Endothelial cell of umbilical vein (primary cell): ENCODE measurements at regions not wholly inside any gene's neighbourhood (a gene's known extent, or its start where the extent isn't known, plus 50 kb on each side); places are given as distances from the start of the nearest gene placed in this dataset.

Experiments used
- BruUV-seq: library from RNA; stranded (reverse); fragments of 400-500 nt; replicated peaks from 2 replicates; lab custom pipeline; 2021; lab: Mats Ljungman, UMichigan
- CTCF ChIA-PET: fragments of 300-600, 350-600 bp; sonication (Branson Sonifier 250); formaldehyde crosslinking; loops from one replicate; lab custom pipeline; 2021; ENCODE audit warnings: antibody characterized with exemption, inconsistent platforms; lab: Charles Lee
- POLR2A ChIA-PET: fragments of 300-600, 350-600 bp; sonication (Branson Sonifier 250); formaldehyde crosslinking; loops from one replicate; lab custom pipeline; 2021; ENCODE audit warnings: antibody characterized with exemption, inconsistent platforms; lab: Charles Lee
- DNase-seq: peaks from one replicate; pipeline ENCODE4 v3.0.0-alpha.2; 2011; ENCODE audit warnings: low read depth, low spot score
- FAIRE-seq: peaks from 2 replicates; lab custom pipeline; 2011; peaks lifted over from hg19 to GRCh38; lab: Jason Lieb, UNC
- H2AFZ ChIP-seq: 2 replicates; pipeline ENCODE4 v1.6.0; 2012; ENCODE audit warnings: low read depth, low read length, control low read depth, inconsistent platforms
- H3K27ac ChIP-seq: 2 replicates; pipeline ENCODE4 v1.5.1; 2011; ENCODE audit warnings: low read depth, mild to moderate bottlenecking, control low read depth, low read length, moderate library complexity; ENCODE audit not compliant: insufficient read depth
- H3K27me3 ChIP-seq, 2 experiments: 2 replicates each; pipeline versions ENCODE4 v1.6.0 to v1.6.1; 2011; ENCODE audit warnings: low read length in 2 of 2, mixed read lengths in 1 of 2; ENCODE audit not compliant: control insufficient read depth in 2 of 2, insufficient read depth in 2 of 2
- H3K36me3 ChIP-seq, 2 experiments: 2 replicates in 1 of 2; 3 replicates in 1 of 2; pipeline ENCODE4 v1.5.1; 2011; ENCODE audit warnings: low read length in 2 of 2, mild to moderate bottlenecking in 1 of 2, moderate library complexity in 1 of 2; ENCODE audit not compliant: control insufficient read depth in 2 of 2, insufficient read depth in 2 of 2; ENCODE audit errors: extremely low read depth in 1 of 2
- H3K4me1 ChIP-seq: 3 replicates; pipeline ENCODE4 v1.5.1; 2011; ENCODE audit warnings: mild to moderate bottlenecking, low read length; ENCODE audit not compliant: control insufficient read depth, insufficient read depth; ENCODE audit errors: extremely low read depth
- H3K4me2 ChIP-seq: 2 replicates; pipeline ENCODE4 v1.6.1; 2011; ENCODE audit warnings: low read length, control low read depth, mixed read lengths; ENCODE audit not compliant: insufficient read depth
- H3K4me3 ChIP-seq, 3 experiments: fragments of 200-600 bp in 1 of 3; sonication (generic), shearing (Covaris generic) in 1 of 3; replicated peaks in 1 of 3; 2 replicates each; pipeline ENCODE4 v1.5.1; 2011 to 2016; ENCODE audit warnings: control low read depth in 3 of 3, low read length in 3 of 3, mild to moderate bottlenecking in 2 of 3, inconsistent platforms in 1 of 3, low read depth in 1 of 3, moderate library complexity in 1 of 3; ENCODE audit not compliant: insufficient read depth in 1 of 3
- H3K79me2 ChIP-seq: 2 replicates; pipeline ENCODE4 v1.6.0; 2012; ENCODE audit warnings: low read length, inconsistent platforms; ENCODE audit not compliant: control insufficient read depth, insufficient read depth
- H3K9ac ChIP-seq: replicated peaks from 2 replicates; pipeline ENCODE3; 2011; ENCODE audit warnings: low read length, control low read depth; ENCODE audit not compliant: insufficient read depth; ENCODE audit errors: extremely low read depth
- H3K9me1 ChIP-seq: replicated peaks from 3 replicates; pipeline ENCODE4 v1.6.0; 2011; ENCODE audit warnings: mild to moderate bottlenecking, low read length; ENCODE audit not compliant: control insufficient read depth, insufficient read depth; ENCODE audit errors: extremely low read depth
- H3K9me3 ChIP-seq: replicated peaks from 2 replicates; pipeline ENCODE4 v1.5.1; 2012; ENCODE audit warnings: low read length, inconsistent platforms; ENCODE audit not compliant: control insufficient read depth, insufficient read depth
- H4K20me1 ChIP-seq: replicated peaks from 2 replicates; pipeline ENCODE3; 2011; ENCODE audit warnings: mild to moderate bottlenecking, low read length; ENCODE audit not compliant: control insufficient read depth, insufficient read depth; ENCODE audit errors: extremely low read depth
- CTCF ChIP-seq, 2 donors: IDR thresholded peaks; 1 replicate in 1 of 2; 2 replicates in 1 of 2; pipeline ENCODE4 v1.5.1; 2011; ENCODE audit warnings: low read length in 2 of 2, mild to moderate bottlenecking in 2 of 2, moderate library complexity in 2 of 2, control low read depth in 1 of 2, inconsistent platforms in 1 of 2, low read depth in 1 of 2; ENCODE audit not compliant: insufficient read depth in 1 of 2; ENCODE audit errors: extremely low read depth in 1 of 2
- EZH2 ChIP-seq: IDR thresholded peaks from 2 replicates; pipeline ENCODE4 v1.6.1; 2012; ENCODE audit warnings: borderline replicate concordance, low read depth, mild to moderate bottlenecking, moderate library complexity, low read length, inconsistent platforms; ENCODE audit not compliant: severe bottlenecking
- FOS ChIP-seq: IDR thresholded peaks from 2 replicates; pipeline ENCODE4 v1.6.1; 2011; ENCODE audit warnings: mild to moderate bottlenecking, low read length, moderate library complexity, borderline replicate concordance; ENCODE audit not compliant: insufficient read depth
- GATA2 ChIP-seq: IDR thresholded peaks from 2 replicates; pipeline ENCODE4 v1.7.0; 2011; ENCODE audit warnings: low read depth, mild to moderate bottlenecking, moderate library complexity, mixed read lengths, low read length; ENCODE audit not compliant: insufficient read length, insufficient read depth
- JUN ChIP-seq: IDR thresholded peaks from 2 replicates; pipeline ENCODE4 v1.6.1; 2011; ENCODE audit warnings: borderline replicate concordance, low read depth; ENCODE audit not compliant: insufficient read length, insufficient read depth
- MAX ChIP-seq: IDR thresholded peaks from 2 replicates; pipeline ENCODE4 v1.6.1; 2011; ENCODE audit not compliant: insufficient read depth, insufficient read length
- MYC ChIP-seq: IDR thresholded peaks from one replicate; pipeline ENCODE4 v1.6.1; 2011; ENCODE audit warnings: mild to moderate bottlenecking, low read depth, low read length
- POLR2A ChIP-seq: IDR thresholded peaks from 2 replicates; pipeline ENCODE4 v1.6.1; 2012; ENCODE audit warnings: low read depth, mild to moderate bottlenecking, control low read depth, low read length
- POLR2AphosphoS5 ChIP-seq: IDR thresholded peaks from 2 replicates; pipeline ENCODE4 v1.6.1; 2012; ENCODE audit warnings: low read depth, mild to moderate bottlenecking, control low read depth, low read length, moderate library complexity; ENCODE audit not compliant: insufficient read depth
- dilution Hi-C: fragments of 300-500 bp; cut with MboI; formaldehyde crosslinking; loops from one replicate; pipeline ENCODE4 v1.15.0; 2019; ENCODE audit warnings: low sequenced_read_pairs; ENCODE audit not compliant: extremely low pct_ligation_motif_present
- intact Hi-C: fragments of 100-400 bp; cut with micrococcal nuclease; formaldehyde crosslinking; loops from one replicate; pipeline ENCODE4 v1.10.0; 2022

- CTCF ChIA-PET, result no interaction called here
- DNase-seq (no peak), FAIRE-seq (no peak)
- POLR2A ChIA-PET, result no interaction called here
- H3K4me1 ChIP-seq, result no peaks in the 10 kb centered on the region
- no peak overlapping the region for H3K27ac ChIP-seq
- no peak overlapping the region for H3K9ac ChIP-seq
- intact Hi-C loops (no loop called here), dilution Hi-C loops (no loop called here)
- BruUV-seq, result no TSS peak
- peaks cover 2% of the 10 kb centered on the region for H3K9me3 ChIP-seq
- H3K79me2 ChIP-seq, result no peaks in the 10 kb centered on the region
- no peaks in the 10 kb centered on the region for H3K27me3 ChIP-seq
- TF ChIP-seq EZH2 (no peak), JUN (no peak), POLR2A (no peak), POLR2AphosphoS5 (no peak), MAX (no peak), MYC (no peak), FOS (no peak), GATA2 (no peak), CTCF (IDR thresholded peaks at IDR 0.05; ENCODE audit: extremely low read depth in 1 of 2, insufficient read depth in 1 of 2, low read depth in 1 of 2, low read length in 2 of 2) (no peak)
- no peak overlapping the region for H3K4me2 ChIP-seq
- H4K20me1 ChIP-seq, result no peaks in the 10 kb centered on the region
- H3K36me3 ChIP-seq, result no peaks in the 10 kb centered on the region
- no peak overlapping the region for H2AFZ ChIP-seq
- H3K4me3 ChIP-seq, result no peak overlapping the region
- H3K9me1 ChIP-seq, result no peaks in the 10 kb centered on the region
Observed at GRCh38 chr2:8380026-8380425, 301.8 kb upstream of the ID2 start.
